HG02759 (cell line): ENCODE measurements at regions not wholly inside any gene's neighbourhood (a gene's known extent, or its start where the extent isn't known, plus 50 kb on each side); places are given as distances from the start of the nearest gene placed in this dataset.
A peak's percentile ranks its signal among the peaks of the same experiment; 100 is the strongest.

Experiments
- ATAC-seq: cut with Tn5 transposase; IDR thresholded peaks from one replicate; pipeline ENCODE4 v1.9.1; 2021; ENCODE audit warnings: mild to moderate bottlenecking, moderate library complexity; ENCODE audit not compliant: unreplicated experiment

DNA sequence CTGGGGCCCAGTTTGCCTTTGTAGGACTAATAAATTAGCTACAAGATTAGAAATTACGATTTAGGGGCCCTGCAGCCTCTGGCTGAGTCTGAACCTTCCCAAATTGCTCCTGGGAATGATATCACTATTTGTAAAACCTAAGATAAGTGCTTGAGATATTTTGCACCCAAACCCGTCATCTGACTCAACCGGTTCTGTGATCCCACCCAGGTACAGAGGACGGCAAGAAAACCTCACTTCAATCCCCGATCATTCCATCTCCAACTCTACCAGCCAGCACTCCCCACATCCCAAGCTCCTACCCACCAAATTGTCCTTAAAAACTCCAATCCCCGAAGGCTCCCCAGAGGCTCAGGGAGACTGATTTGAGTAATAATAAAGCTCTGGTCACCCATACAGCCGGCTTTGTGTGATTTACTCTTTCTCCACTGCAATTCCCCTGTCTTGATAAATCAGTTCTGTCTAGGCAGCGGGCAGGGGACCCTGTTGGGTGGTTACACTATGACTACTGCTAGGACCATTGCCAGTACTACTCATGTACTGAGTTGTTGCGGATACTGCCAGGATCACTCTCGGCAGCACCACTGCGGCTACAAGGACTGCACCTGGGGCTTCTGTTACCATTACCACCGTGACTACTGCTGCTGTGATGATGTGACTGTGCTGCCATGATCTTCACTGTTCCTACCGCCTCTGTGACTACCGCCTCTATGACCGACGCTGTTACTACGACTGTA, 73.1 kb downstream of the IRF8 start:
- ATAC-seq: no peak

DNA sequence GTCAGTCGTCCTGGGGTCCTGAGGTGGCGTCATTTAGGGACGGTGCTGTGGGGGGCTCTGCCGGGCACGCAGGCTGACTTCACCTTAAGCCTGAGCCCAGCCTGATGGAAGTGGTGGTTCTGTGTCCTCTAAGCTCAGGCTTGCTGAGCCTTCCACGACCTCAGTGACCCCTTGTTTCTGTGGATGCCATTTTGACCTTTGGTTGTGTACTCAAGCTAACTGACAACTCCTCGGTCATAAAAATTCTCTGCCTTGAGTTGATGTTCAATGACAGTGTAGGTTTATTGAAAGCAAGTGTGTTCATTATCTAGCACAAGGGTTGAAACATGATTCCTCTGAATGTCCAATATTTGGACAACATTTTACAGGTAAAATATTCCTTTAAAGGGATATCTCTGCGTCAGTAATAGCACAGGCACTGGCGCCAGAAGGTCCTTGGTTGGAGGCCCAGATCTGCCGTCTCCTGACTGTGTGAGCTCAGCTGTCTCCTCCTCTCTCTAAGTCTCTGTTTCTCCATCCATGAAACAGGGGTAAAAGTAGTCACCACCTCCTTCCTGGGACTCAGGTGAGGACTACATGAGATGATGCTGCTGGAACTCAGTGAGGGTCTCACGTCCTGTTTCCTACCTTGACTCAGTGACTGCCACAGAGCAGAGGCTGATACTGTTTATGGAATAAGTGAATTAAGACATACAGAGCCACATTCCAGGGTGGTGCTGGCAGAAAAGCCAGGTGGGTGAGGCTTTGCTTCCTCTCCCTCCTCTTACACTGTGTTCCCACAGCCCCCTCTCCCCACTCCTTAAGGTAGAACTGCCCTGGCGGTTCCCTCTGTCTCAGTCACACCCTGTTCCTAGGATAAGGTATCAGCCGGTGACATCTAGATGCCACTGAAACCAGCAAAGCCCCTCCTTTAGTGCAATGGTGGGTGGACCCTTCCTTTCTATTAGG, 75.7 kb downstream of the IRF8 start:
- ATAC-seq: no peak

DNA sequence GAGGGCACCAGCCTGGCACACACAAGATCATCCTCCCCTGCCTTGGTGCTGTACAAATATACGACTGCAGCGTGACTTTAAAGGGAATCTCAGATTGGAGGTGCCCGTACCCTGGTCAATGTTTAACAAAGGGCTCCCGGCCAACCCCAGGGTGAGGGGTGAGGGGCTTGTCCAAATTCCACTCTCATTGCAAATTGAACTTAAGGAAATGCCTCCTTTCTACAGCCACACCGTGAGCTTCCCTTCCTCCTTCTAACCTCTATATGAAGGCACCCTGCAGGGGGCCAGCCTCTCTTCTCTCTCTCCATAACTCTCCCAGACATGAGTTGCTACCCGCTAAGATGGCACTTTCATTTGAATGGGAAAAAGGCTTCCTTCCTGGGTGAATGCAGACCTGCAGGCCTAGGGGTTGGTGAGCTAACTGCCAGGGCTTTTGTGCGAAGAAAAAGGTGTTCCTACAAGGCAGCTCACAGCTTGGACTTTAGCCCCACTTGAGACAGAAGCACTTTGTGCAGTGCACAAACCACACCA, 76.6 kb downstream of the IRF8 start:
- no peak for ATAC-seq

DNA sequence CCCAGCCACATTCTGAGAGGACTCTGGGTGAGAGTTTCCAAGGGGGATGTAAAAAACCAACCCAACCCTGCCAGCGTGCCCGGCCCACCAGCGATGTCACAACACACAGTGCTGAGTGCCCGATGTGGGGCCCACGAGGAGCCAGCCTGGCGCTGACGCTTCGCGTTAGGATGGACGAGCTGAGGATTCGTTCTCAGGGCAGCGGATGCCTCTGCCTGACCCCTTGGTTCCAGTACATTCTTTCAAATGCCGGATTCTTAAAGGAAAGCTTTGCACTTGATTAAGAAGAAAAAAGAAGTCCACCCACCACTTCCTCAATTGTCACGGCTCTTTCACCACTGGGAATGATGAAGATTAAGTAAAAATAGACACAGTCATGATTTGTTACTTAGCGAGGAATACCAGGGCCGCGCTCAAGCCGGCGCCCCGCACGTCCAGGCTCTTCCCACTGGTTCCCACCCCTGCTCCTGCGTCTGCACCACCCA, 79.4 kb downstream of the IRF8 start:
- ATAC-seq: no peak

DNA sequence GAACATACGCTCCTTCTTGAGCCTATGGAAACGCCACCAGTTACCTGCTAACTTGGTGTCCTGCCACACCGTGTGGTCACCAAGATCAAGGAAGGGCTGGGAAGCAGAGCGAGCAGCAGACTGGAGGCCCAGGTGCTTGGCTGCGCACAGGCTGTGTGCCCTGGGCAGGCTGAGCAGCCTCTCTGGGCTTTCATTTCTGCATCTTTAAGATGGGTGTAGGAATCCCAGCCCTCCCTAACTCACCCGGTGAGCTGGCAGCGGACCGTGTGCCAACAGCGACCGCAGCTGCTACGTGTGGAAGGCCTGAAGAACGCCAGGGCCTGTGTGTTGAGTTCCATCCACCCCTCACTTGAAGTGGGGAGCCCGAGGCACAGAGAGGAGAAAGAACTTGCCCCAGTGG, 80.0 kb downstream of the IRF8 start:
- no peak for ATAC-seq

DNA sequence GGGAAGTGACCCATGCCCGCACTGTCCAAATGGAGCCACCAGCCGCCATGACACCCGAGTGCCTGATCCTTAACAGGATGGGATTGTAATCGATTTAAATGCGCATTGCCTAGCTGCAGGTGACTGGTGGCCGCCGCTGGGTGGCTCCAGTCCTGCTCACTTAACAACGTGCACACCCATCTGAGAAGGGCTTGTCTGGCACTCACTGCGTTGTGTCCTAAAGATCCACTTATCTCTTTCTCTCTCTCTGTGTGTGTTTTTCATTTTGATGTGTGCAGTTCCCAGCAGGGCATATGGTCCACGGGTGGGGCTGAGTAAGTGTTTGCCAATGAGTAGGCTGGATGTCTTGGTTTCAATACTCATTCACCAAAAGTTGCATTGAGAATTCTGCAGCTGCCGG, 80.6 kb downstream of the IRF8 start:
- no peak for ATAC-seq

DNA sequence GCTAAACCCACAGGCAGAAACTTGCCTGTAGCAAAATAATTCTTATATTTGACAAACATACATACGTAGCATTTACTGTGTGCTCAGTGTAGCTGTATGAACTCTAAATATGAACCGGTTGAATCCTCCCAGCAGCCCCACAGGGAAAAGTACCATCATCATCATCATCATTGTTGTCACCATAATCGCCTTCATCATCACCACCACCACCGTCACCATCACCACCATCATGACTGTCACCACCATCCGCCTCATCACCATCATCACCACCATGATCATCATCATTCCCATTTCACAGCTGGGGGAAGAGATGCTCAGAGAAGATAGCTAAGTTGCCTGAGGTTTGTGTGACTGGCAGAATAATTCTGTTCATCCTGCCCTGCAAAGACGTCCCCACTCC, 81.7 kb downstream of the IRF8 start:
- no peak for ATAC-seq

DNA sequence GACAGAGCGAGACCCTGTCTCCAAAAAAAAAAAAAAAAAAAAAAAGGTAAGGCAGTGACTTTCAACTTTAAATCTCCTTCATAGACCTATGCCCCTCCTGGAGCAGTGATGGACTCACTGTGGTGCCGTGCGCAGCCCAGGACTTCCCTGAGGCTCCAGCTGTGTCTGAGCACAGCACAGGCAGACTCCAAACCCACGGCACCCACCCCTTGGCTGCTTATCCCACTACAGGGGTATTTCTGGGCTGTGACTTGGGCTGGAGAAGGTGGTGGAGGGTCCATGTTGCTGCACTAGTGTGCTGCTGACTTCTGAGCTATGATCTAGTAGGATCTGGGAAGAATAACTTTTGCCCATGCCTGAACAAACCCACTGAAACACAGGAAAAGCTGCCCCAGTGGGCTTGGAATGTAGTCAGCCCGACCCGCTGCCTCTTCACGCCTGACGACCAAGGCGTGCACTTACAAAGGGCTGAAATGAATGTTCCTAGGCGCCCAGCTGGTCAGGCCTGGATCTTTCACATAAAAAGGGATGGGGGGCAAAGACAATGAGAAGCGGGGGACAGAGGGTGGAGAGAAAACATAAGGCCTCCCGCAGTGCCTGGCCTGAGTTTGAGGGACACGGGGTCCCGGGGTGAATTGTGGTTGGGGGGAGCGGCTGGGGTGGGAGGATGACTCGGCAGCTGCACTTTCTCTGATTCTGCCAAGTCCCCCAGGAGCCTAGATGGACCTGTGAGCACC, 83.0 kb downstream of the IRF8 start:
- no peak for ATAC-seq

DNA sequence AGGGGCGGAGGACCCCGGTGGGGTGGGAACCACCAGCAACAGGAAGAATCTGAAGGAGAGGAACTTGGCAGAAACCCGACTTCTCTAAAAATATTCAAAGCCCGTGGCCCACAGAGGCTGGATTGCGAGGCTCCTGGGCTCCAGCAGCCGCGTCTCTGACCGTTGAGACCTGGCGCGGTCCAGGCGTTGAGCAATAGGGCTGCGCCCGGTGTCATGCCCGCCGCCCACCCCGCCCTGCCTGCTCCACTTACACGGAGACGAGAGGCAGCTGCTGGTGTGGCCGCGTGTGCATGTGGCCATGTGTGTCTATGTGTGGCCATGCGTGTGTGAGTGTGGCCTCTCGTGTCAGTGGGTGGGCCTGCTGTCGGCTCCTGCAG, 83.6 kb downstream of the IRF8 start:
- ATAC-seq: no peak

DNA sequence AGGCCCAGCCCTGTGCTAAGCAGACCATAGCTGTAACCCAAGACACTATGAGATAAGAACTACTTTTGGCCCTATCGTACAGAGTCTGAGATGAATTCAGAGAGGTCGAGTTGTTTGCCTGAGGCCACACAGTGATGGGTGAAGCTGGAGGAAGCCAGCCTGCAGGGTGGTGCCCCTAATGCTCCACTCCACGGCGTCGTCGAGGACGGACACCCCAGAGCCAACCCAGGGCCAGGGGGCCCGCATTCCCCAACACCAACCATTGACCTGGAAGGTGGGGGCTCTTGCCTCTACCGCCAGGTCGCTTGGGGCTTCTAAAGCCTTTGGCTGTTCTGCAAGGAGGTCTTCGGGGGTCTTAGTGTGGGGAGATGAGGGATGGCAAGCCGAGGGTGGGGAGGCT, 84.1 kb downstream of the IRF8 start:
- no peak for ATAC-seq

DNA sequence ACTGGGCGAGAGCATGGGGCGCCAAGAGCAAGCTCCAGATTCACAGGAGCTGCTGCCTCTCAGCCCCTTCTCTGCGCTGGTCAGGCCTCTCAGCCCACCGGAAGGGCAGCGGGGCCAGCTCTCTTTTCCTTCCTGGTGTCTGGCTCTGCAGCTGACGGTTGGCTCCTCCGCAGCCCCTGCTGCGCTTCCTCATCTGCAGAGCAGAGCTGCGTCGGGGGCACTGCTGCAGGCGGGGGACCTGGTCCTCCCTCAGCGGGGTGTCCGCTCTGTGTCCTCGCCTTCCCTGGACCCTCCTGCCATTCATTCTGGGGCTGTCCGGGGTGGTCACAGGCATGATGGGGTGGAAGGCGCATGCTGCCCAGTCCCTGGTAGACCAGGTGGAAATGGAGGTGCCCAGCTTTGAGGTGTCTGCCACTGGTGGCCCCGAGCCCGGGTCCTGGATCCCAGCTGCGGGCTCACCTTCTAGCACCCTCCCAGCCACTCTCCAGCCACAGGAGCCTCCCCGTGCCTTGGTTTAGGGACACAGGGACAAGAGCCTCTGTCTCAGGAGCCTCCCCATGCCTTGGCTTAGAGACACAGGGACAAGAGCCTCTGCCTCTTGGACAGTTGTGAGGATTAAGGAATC, 84.8 kb downstream of the IRF8 start:
- no peak for ATAC-seq

DNA sequence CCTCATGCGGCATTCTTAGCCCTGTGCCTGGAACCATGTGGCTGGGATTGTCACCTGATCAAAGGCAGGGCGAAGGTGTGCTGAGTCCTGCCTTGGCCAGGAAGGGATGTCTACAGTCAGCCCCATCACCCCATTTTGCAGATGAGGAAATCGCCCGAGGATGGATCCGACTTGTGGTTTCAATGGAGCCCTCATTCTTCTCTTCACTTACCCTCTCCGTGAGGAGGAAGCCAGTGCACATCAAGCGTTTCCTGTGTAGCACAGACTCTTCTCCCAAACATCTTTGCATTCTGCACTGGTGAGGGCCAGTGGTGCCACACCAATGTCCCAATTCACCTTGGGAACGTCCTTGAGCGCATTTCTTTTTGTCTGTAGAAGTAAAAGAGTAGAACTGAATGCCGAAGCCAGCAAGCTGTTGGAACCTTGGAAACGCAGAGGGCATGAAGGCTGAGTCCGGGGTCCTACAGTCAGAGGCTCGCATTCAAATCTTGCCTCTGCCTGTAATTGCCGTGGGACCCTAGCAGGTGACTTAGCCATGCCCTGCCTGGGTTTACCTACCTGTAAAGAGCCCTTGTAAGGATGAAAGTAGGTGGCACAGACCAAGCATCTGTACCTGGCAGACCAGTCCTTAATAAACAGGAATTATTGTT, 85.4 kb downstream of the IRF8 start:
- no peak for ATAC-seq

DNA sequence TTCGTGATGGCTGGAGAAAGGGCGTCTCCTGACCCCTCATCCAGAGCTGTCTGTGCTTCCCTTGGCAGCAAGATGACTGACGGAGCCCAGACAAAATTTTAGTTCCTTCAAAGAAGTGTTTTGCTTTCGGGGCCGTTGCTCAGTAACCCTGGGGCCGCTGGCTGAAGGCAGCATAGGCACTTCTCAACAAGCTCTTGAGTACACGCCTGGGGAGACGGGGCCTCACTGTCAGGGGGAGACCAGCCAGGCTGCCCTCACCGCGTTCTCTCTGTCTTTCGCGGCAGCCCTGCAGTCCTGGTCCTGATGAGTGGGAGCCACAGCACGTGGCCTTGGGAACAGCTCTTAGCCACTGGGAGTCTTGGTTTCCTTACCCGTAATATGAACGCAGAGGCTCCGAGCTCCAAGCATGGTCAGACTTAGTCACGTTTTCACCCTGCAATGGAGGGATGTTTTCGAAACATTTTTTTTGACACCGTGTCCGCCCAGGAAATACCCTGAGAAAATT, 86.0 kb downstream of the IRF8 start:
- ATAC-seq: no peak

DNA sequence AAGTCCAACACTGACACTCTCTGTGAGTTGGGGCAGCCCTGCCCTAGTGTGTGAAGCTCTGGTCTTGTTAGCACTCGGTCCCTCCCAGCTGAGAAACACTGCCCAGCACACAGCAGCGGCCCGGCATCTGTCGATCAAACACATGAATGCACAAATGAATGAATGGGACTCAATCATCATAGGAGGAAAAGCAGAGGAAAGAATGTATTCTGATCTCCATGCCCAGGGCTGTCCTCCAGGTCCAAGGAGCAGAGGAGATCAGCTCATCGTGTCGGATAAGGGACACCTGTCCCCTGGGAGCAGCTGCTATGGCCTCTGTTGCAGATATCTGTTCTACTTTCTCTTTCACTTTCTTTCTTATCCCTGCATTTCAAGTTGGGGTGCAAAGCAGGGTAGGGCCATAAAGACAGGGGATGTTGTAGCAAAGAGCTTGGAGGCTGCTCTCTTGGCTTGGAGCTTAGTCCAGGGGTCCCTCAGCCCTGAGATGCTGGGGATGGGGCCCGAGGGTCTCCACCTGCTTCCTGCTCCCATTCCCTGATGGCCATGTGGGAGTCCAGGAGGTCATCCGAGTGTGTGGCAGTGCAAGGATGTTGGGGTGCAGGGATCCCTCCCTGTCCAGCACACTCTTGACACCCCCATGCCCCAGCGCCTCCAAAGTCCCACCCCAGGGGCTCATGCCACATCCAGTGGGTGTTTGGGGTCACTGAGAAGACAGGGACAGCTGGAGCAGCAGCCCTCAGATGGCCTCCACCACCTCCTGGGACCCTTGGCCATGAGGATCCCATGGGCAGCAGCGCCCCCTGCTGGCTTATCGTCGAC, 88.2 kb downstream of the IRF8 start:
- ATAC-seq: no peak

DNA sequence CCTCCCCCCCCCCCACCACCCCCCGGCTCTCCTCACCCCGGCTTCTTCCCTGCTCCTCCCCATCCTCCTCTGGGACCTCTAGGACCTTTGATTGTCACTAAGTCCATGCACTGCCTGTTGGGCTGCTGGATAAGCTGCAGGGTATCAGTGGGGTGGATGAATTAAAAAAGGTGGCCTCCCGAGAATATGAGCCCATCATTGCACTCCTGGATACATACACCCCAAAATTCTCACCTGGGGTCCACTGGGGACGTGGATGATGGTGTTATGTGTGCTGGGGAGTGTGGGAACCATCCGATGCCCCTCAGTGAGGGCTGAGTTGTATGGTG, 88.8 kb downstream of the IRF8 start:
- ATAC-seq: no peak

DNA sequence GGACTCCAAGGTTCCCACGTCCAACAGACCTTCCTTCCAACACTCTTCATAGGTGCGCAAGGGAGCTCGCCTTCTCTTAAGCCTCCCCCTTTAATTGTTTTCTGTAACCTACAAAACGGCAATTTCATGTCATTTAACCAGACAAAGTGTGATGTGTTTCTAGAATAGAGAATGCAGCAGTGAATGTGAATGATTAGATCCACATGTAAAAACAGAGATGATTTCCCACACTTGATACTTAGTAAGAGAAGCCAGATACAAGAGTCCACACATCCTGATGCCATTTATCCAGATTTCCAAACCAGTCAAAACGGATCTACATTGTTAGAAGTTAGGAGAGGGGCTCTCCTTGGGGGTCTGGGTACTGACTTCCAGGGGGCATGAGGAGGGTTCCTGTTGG, 89.3 kb downstream of the IRF8 start:
- no peak for ATAC-seq

DNA sequence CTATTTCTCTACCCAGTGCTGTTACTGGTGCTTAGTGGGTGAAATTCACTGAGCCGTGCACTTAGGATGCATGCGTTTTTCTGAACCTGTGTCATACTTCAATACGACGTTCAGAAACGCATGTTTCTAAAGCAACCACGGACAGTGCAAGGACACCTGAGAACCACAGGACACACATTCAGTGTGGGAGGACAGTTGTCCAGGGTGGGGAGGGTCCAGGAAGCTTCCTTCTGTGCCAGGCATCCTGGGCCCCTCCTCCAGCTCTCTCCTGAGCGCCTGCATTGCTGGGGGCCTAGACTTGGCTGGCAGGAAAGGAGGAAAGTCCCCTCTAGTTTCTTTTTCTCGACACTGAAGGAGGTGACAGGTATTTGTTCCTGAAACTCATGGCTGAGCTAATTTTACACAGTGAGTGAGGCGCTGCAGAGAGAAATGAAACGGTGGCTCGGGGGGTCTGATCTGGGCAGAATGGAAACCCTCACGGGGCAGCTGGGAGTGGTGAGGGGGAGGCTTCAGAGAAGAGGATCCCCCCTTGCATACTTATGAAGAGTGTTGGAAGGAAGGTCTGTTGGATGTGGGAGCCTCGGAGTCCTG, 89.9 kb downstream of the IRF8 start:
- ATAC-seq: peak; percentile 55

DNA sequence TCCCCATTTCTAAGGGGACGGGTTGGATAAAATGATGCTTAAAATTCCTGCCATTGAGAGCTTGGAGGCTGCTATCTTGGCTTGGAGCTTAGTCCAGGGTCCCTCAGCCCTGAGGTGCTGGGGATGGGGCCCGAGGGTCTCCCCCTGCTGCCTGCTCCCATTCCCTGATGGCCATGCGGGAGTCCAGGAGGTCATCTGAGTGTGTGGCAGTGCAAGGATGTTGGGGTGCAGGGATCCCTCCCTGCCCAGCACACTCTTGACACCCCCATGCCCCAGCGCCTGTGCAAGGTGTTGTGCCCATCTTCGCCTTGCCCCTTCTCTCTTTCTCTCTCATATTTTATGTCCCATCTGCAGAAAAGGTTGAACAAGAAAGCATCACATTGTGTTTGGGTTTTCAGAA, 90.4 kb downstream of the IRF8 start:
- no peak for ATAC-seq
